ENCODE measurements at regions not wholly inside any gene's neighbourhood (a gene's known extent, or its start where the extent isn't known, plus 50 kb on each side); places are given as distances from the start of the nearest gene placed in this dataset.
"Not testable (repeated sequence)": the region's sequence is repeated elsewhere in the genome, so short reads cannot be mapped to it uniquely, and the experiment has no call there.

GRCh38 chr2:2591542-2591940 lies 260.5 kb upstream of the MYT1L start:
- no peak for DNase-seq (ENCODE audit: low spot score)
- intact Hi-C loops (cut with DNase I) = no loop called here

GRCh38 chr2:2590841-2591541 lies 259.9 kb upstream of the MYT1L start:
- intact Hi-C loops (cut with DNase I) = no loop called here
- DNase-seq (ENCODE audit: low spot score) = no peak

- intact Hi-C loops (cut with DNase I) = no loop called here
- no peak for DNase-seq (ENCODE audit: low spot score)
Measured at GRCh38 chr2:2590141-2590540, 259.1 kb upstream of the MYT1L start.

GRCh38 chr2:2588777-2589176 lies 257.7 kb upstream of the MYT1L start:
- intact Hi-C loops (cut with DNase I) = no loop called here
- no peak for DNase-seq (ENCODE audit: low spot score)

- DNase-seq (ENCODE audit: low spot score) = no peak
- intact Hi-C loops (cut with DNase I) = no loop called here
Measured at GRCh38 chr2:2587354-2587753, 256.3 kb upstream of the MYT1L start.

- intact Hi-C loops (cut with DNase I) = no loop called here
- DNase-seq (ENCODE audit: low spot score) = no peak
Measured at GRCh38 chr2:2586931-2587330, 255.9 kb upstream of the MYT1L start.

GRCh38 chr2:2586068-2586776 lies 255.1 kb upstream of the MYT1L start:
- intact Hi-C loops (cut with DNase I) = no loop called here
- DNase-seq (ENCODE audit: low spot score) = no peak

- DNase-seq (ENCODE audit: low spot score) = no peak
- intact Hi-C loops (cut with DNase I) = no loop called here
Measured at GRCh38 chr2:2582998-2583545, 252.0 kb upstream of the MYT1L start.

GRCh38 chr2:2581331-2582159 lies 250.5 kb upstream of the MYT1L start:
- no peak for DNase-seq (ENCODE audit: low spot score)
- intact Hi-C loops (cut with DNase I) = no loop called here

- DNase-seq (ENCODE audit: low spot score); intact Hi-C loops (cut with DNase I): not testable (repeated sequence)
Measured at GRCh38 chr2:2580841-2581240, 249.8 kb upstream of the MYT1L start.

- DNase-seq (ENCODE audit: low spot score) = no peak
- intact Hi-C loops (cut with DNase I) = no loop called here
Measured at GRCh38 chr2:2580341-2580740, 249.3 kb upstream of the MYT1L start.

GRCh38 chr2:2579814-2580213 lies 248.7 kb upstream of the MYT1L start:
- intact Hi-C loops (cut with DNase I) = no loop called here

GRCh38 chr2:2577407-2577831 lies 246.3 kb upstream of the MYT1L start:
- intact Hi-C loops (cut with DNase I) = no loop called here
- no peak for DNase-seq (ENCODE audit: low spot score)

More at GRCh38 chr2:2579814-2580213, 248.7 kb upstream of the MYT1L start:
- no peak for DNase-seq (ENCODE audit: low spot score)

GRCh38 chr2:2575870-2576386 lies 244.9 kb upstream of the MYT1L start:
- intact Hi-C loops (cut with DNase I) = no loop called here
- no peak for DNase-seq (ENCODE audit: low spot score)

GRCh38 chr2:2575181-2575577 lies 244.1 kb upstream of the MYT1L start:
- no peak for DNase-seq (ENCODE audit: low spot score)
- intact Hi-C loops (cut with DNase I) = no loop called here

GRCh38 chr2:2574401-2575180 lies 243.5 kb upstream of the MYT1L start:
- intact Hi-C loops (cut with DNase I) = no loop called here
- DNase-seq (ENCODE audit: low spot score) = no peak

- DNase-seq (ENCODE audit: low spot score) = no peak
- intact Hi-C loops (cut with DNase I) = no loop called here
Measured at GRCh38 chr2:2573658-2574293, 242.7 kb upstream of the MYT1L start.

- intact Hi-C loops (cut with DNase I) = no loop called here
- no peak for DNase-seq (ENCODE audit: low spot score)
Measured at GRCh38 chr2:2573205-2573604, 242.1 kb upstream of the MYT1L start.
